Left forelimb (tissue), 1 donor: ENCODE measurements at regions not wholly inside any gene's neighbourhood (a gene's known extent, or its start where the extent isn't known, plus 50 kb on each side); places are given as distances from the start of the nearest gene placed in this dataset.
"Not testable (repeated sequence)": the region's sequence is repeated elsewhere in the genome, so short reads cannot be mapped to it uniquely, and the experiment has no call there.

Experiments
- DNase-seq: peaks from one replicate; pipeline ENCODE4 v3.0.0-alpha.2; 2018; ENCODE audit warnings: low spot score

GRCh38 chr21:9046870-9047269 is 1474.5 kb upstream of the TPTE start:
- not testable (repeated sequence) for DNase-seq

GRCh38 chr21:9067515-9067914 is 1453.9 kb upstream of the TPTE start:
- not testable (repeated sequence) for DNase-seq

- DNase-seq, result not testable (repeated sequence)
Observed at GRCh38 chr21:9068622-9069021, 1452.8 kb upstream of the TPTE start.

- not testable (repeated sequence) for DNase-seq
Observed at GRCh38 chr21:9070703-9071102, 1450.7 kb upstream of the TPTE start.

GRCh38 chr21:9073010-9073409 is 1448.4 kb upstream of the TPTE start:
- DNase-seq, result not testable (repeated sequence)

- DNase-seq, result not testable (repeated sequence)
Observed at GRCh38 chr21:9074772-9075171, 1446.6 kb upstream of the TPTE start.

- DNase-seq, result not testable (repeated sequence)
Observed at GRCh38 chr21:9083091-9083826, 1438.1 kb upstream of the TPTE start.

GRCh38 chr21:9086299-9086698 is 1435.1 kb upstream of the TPTE start:
- DNase-seq, result not testable (repeated sequence)

- not testable (repeated sequence) for DNase-seq
Observed at GRCh38 chr21:9087816-9088215, 1433.6 kb upstream of the TPTE start.

GRCh38 chr21:9129741-9130140 is 1391.6 kb upstream of the TPTE start:
- DNase-seq, result not testable (repeated sequence)

GRCh38 chr21:9130817-9131216 is 1390.6 kb upstream of the TPTE start:
- not testable (repeated sequence) for DNase-seq
